ENCODE measurements at regions not wholly inside any gene's neighbourhood (a gene's known extent, or its start where the extent isn't known, plus 50 kb on each side); places are given as distances from the start of the nearest gene placed in this dataset.

DNA sequence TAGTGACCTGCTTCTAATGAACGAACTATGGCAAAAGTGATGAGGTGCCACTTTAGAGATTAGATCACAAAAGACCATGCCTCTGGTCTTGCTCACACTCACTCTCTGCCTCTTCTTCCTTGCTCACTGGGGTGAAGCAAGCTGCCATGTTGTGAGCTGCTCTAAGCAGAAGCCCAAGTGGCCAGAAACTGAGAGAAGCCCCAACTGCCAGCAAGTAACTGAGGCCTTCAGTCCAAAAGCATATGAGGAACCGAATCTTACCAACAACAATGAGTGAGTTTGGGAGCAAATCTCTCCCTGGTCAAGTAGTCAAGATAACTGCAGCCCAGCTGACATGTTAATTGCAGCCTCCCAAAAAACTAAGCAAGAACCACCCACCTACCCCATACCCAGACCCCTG lies 126.0 kb upstream of the ACO1 start:
- ChIA-PET RAD21 (ENCODE audit: unreplicated experiment) (no interaction called here), SMC1A (ENCODE audit: uncharacterized antibody, unreplicated experiment) (interaction anchor here (1.1 kb wide), 2 partner anchors 9 to 11 kb away, joined by 3 read pairs; no protein-coding TSS in a partner anchor), POLR2A (no interaction called here), CTCF (interaction anchor here (0.8 kb wide), 1 partner anchor 14 kb away, joined by 3 read pairs; no protein-coding TSS in a partner anchor)
- no TSS peak for BruUV-seq (replicated peaks)
- DNase-seq (ENCODE audit: low read depth, low spot score) (no peak), FAIRE-seq (no peak), ATAC-seq (peak; percentile 28; the same call in 2 of the 3 replicates)
- Histone ChIP-seq H3K9me3 (replicated peaks; ENCODE audit: control insufficient read depth, insufficient read depth, low read length) (no peaks in the 10 kb centered on the region), H3K4me1 (ENCODE audit: control insufficient read depth, insufficient read depth, low read length) (no peaks in the 10 kb centered on the region), H2AFZ (ENCODE audit: control insufficient read depth, low read depth, low read length) (no peak overlapping the region), H3K4me3 (no peak overlapping the region), H3K9ac (ENCODE audit: control insufficient read depth, insufficient read depth, low read length) (no peak overlapping the region), H4K20me1 (ENCODE audit: control insufficient read depth, insufficient read depth) (no peaks in the 10 kb centered on the region), H3K79me2 (ENCODE audit: control insufficient read depth, insufficient read depth, low read length) (no peaks in the 10 kb centered on the region), H3K27ac (ENCODE audit: control insufficient read depth, insufficient read depth) (no peak overlapping the region), H3K36me3 (ENCODE audit: control insufficient read depth in 2 of 2, insufficient read depth in 2 of 2, low read length in 1 of 2) (no peaks in the 10 kb centered on the region), H3K4me2 (ENCODE audit: control insufficient read depth, insufficient read depth) (no peak overlapping the region), H3K27me3 (replicated peaks in 1 of 2; ENCODE audit: control insufficient read depth in 2 of 2, insufficient read depth in 2 of 2, low read length in 1 of 2) (no peaks in the 10 kb centered on the region)
- intact Hi-C loops (cut with micrococcal nuclease; ENCODE audit: unreplicated experiment) (loop anchor here (10.0 kb wide), 3 partner anchors 264 to 454 kb away; no protein-coding TSS in a partner anchor), in situ Hi-C loops (cut with MboI) (no loop called here)
- TF ChIP-seq KLF5 (IDR thresholded peaks at IDR 0.05; ENCODE audit: partially characterized antibody) (no peak), SUZ12 (IDR thresholded peaks at IDR 0.05; ENCODE audit: unreplicated experiment) (no peak), ZNF622 (IDR thresholded peaks at IDR 0.05) (no peak), IRF4 (IDR thresholded peaks at IDR 0.05; ENCODE audit: low read depth, low read length) (no peak), CBX5 (IDR thresholded peaks at IDR 0.05; ENCODE audit: low read depth) (no peak), ZNF687 (IDR thresholded peaks at IDR 0.05) (no peak), BRCA1 (IDR thresholded peaks at IDR 0.05; ENCODE audit: low read depth, low read length) (no peak), CBFB (IDR thresholded peaks at IDR 0.05; ENCODE audit: low read depth) (no peak), TCF3 (IDR thresholded peaks at IDR 0.05; ENCODE audit: borderline replicate concordance, insufficient read depth, low read depth, low read length) (no peak), TBL1XR1 (IDR thresholded peaks at IDR 0.05; ENCODE audit: low read depth, low read length) (no peak), IKZF1 (conservative IDR thresholded peaks at IDR 0.05) (no peak), NFYB (IDR thresholded peaks at IDR 0.05; ENCODE audit: insufficient read depth, low read depth, low read length) (no peak)
- TF ChIP-seq, protein P1, sequence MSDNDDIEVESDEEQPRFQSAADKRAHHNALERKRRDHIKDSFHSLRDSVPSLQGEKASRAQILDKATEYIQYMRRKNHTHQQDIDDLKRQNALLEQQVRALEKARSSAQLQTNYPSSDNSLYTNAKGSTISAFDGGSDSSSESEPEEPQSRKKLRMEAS (IDR thresholded peaks at IDR 0.05; ENCODE audit: low read depth, low read length): no peak
- TF ChIP-seq, protein P2, sequence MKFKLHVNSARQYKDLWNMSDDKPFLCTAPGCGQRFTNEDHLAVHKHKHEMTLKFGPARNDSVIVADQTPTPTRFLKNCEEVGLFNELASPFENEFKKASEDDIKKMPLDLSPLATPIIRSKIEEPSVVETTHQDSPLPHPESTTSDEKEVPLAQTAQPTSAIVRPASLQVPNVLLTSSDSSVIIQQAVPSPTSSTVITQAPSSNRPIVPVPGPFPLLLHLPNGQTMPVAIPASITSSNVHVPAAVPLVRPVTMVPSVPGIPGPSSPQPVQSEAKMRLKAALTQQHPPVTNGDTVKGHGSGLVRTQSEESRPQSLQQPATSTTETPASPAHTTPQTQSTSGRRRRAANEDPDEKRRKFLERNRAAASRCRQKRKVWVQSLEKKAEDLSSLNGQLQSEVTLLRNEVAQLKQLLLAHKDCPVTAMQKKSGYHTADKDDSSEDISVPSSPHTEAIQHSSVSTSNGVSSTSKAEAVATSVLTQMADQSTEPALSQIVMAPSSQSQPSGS (IDR thresholded peaks at IDR 0.05; ENCODE audit: low read length): no peak
- TF ChIP-seq, protein P3, sequence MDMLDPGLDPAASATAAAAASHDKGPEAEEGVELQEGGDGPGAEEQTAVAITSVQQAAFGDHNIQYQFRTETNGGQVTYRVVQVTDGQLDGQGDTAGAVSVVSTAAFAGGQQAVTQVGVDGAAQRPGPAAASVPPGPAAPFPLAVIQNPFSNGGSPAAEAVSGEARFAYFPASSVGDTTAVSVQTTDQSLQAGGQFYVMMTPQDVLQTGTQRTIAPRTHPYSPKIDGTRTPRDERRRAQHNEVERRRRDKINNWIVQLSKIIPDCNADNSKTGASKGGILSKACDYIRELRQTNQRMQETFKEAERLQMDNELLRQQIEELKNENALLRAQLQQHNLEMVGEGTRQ (IDR thresholded peaks at IDR 0.05; ENCODE audit: borderline replicate concordance, low read depth, low read length): no peak
- 3% methylated on average over 2 of the region's 2 CpGs for WGBS (ENCODE audit: insufficient coverage, insufficient replicate concordance, low lambda C conversion rate, missing lambda C conversion rate)
